ENCODE measurements at regions not wholly inside any gene's neighbourhood (a gene's known extent, or its start where the extent isn't known, plus 50 kb on each side); places are given as distances from the start of the nearest gene placed in this dataset.

- Mint-ChIP-seq H3K27me3 (ENCODE audit: low read depth, poor library complexity) (peaks cover 33% of the 10 kb centered on the region), H3K36me3 (ENCODE audit: low read depth) (peaks cover 14% of the 10 kb centered on the region), H3K9me3 (peaks cover 27% of the 10 kb centered on the region), H3K27ac (no peak overlapping the region), H3K4me1 (peaks cover 26% of the 10 kb centered on the region), H3K4me3 (no peak overlapping the region)
- no peak for TF ChIP-seq CTCF (IDR thresholded peaks at IDR 0.05)
- DNase-seq: no peak
Observed at GRCh38 chr2:121015971-121016485, 269.0 kb downstream of the TFCP2L1 start.

GRCh38 chr2:121017396-121017795, 267.6 kb downstream of the TFCP2L1 start:
- H3K4me1 Mint-ChIP-seq: peaks cover 36% of the 10 kb centered on the region
- no peak overlapping the region for H3K27ac Mint-ChIP-seq
- DNase-seq: no peak
- H3K27me3 Mint-ChIP-seq (ENCODE audit: low read depth, poor library complexity): peaks cover 37% of the 10 kb centered on the region
- H3K4me3 Mint-ChIP-seq: no peak overlapping the region
- H3K36me3 Mint-ChIP-seq (ENCODE audit: low read depth): peaks cover 12% of the 10 kb centered on the region
- peaks cover 16% of the 10 kb centered on the region for H3K9me3 Mint-ChIP-seq
- no peak for TF ChIP-seq CTCF (IDR thresholded peaks at IDR 0.05)

- no peak overlapping the region for H3K27ac Mint-ChIP-seq
- no peak overlapping the region for H3K4me3 Mint-ChIP-seq
- H3K36me3 Mint-ChIP-seq (ENCODE audit: low read depth): peaks cover 8% of the 10 kb centered on the region
- no peak for TF ChIP-seq CTCF (IDR thresholded peaks at IDR 0.05)
- DNase-seq: peak; percentile 25
- peaks cover 36% of the 10 kb centered on the region for H3K4me1 Mint-ChIP-seq
- peaks cover 12% of the 10 kb centered on the region for H3K9me3 Mint-ChIP-seq
- H3K27me3 Mint-ChIP-seq (ENCODE audit: low read depth, poor library complexity): peaks cover 37% of the 10 kb centered on the region
Observed at GRCh38 chr2:121018136-121019061, 266.6 kb downstream of the TFCP2L1 start.

- Mint-ChIP-seq H3K9me3 (peaks cover 12% of the 10 kb centered on the region), H3K27ac (no peak overlapping the region), H3K36me3 (ENCODE audit: low read depth) (peaks cover under 1% of the 10 kb centered on the region), H3K27me3 (ENCODE audit: low read depth, poor library complexity) (peaks cover 37% of the 10 kb centered on the region), H3K4me3 (no peak overlapping the region), H3K4me1 (peaks cover 36% of the 10 kb centered on the region)
- no peak for TF ChIP-seq CTCF (IDR thresholded peaks at IDR 0.05)
- DNase-seq: no peak
Observed at GRCh38 chr2:121019071-121019470, 265.9 kb downstream of the TFCP2L1 start.

- Mint-ChIP-seq H3K4me1 (peaks cover 36% of the 10 kb centered on the region), H3K27me3 (ENCODE audit: low read depth, poor library complexity) (peaks cover 37% of the 10 kb centered on the region), H3K9me3 (peaks cover 9% of the 10 kb centered on the region), H3K4me3 (no peak overlapping the region), H3K27ac (no peak overlapping the region), H3K36me3 (ENCODE audit: low read depth) (no peaks in the 10 kb centered on the region)
- TF ChIP-seq CTCF (IDR thresholded peaks at IDR 0.05): no peak
- DNase-seq: no peak
Observed at GRCh38 chr2:121019756-121020155, 265.2 kb downstream of the TFCP2L1 start.
